HG02571 (cell line): ENCODE measurements at regions not wholly inside any gene's neighbourhood (a gene's known extent, or its start where the extent isn't known, plus 50 kb on each side); places are given as distances from the start of the nearest gene placed in this dataset.

Source experiments
- ATAC-seq: cut with Tn5 transposase; IDR thresholded peaks from one replicate; pipeline ENCODE4 v1.9.1; 2021; ENCODE audit warnings: mild to moderate bottlenecking, moderate library complexity; ENCODE audit not compliant: unreplicated experiment

- ATAC-seq, result no peak
These were observed 391.9 kb upstream of the NPVF start for GRCh38 chr7:25619963-25620799.

DNA sequence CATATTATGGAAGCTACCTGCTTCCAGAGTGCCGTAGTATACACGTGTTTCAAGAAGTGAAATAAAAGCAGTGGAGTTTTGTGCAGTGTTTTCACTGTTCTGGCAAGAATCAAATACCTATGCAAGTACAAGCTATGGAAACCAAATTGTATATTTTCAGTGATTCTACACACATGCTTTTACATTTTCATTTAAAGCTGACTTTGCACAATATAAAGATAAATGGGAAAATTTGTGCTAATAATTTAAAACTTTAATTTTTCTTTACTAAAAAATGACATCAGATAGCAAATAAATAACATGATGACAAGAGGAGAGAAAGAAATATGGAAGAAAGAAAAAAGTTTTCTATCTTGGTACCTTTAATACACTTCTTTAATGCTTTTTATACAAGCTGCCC lies 393.7 kb upstream of the NPVF start:
- no peak for ATAC-seq

- ATAC-seq, result no peak
These were observed 394.4 kb upstream of the NPVF start for GRCh38 chr7:25622695-25623094.

- ATAC-seq, result no peak
These were observed 395.8 kb upstream of the NPVF start for GRCh38 chr7:25624051-25624450.

- no peak for ATAC-seq
These were observed 396.5 kb upstream of the NPVF start for GRCh38 chr7:25624833-25625232.

DNA sequence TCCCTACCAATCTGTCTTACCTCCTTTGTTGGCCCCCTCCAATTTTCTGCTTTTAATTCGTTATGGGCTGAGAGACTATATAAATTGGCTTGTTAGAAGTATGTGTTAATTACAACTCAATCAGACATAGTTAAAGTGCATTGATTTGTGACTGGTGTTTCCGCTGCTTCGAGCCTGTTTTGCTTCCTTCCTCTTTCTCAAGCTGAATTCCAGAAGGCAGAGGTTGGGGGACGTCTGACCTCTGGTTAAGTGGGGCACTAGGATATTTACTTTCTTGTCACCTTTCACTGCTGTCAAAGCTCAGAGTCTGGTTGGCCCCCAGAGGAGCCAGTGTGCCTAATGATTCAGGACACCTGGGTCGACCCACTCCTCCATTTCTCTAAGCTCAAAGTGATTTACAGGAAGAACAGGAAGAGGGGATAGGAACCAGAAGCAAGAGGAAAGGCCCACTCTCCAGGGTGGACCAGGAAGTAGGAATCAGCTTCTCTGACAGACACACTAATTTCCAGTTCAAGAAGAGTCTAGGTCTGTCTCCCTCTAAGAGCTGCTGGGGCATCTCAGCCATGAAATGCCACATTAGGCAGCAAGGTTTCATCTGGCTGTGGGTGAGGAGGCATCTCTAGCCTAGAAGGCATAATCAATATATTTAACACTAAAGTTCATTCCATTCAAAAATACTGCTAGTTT lies 397.2 kb upstream of the NPVF start:
- no peak for ATAC-seq

GRCh38 chr7:25626451-25627131 lies 398.3 kb upstream of the NPVF start:
- no peak for ATAC-seq

- ATAC-seq, result no peak
These were observed 400.2 kb upstream of the NPVF start for GRCh38 chr7:25628446-25628845.

- ATAC-seq, result no peak
These were observed 404.3 kb upstream of the NPVF start for GRCh38 chr7:25632616-25633015.

GRCh38 chr7:25633426-25634036 lies 405.2 kb upstream of the NPVF start:
- ATAC-seq, result no peak

DNA sequence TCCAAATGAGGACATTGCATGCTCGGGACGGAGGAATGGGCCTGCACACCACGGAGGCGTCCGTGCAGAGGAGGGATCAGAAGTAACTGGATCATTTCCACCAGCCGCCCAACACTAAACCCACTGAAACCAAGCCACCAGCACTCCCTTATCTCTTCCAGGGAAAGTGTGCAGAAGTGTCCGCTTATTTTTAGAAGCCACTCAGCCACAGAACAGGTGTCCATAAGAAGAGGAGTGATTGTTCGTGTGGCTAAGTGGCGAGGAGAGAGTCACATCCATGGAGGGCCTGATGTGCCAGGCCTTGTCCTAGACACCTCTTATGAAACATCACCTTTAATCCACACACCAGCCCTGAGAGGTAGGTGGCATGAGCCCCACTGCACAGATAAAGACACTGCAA lies 407.9 kb upstream of the NPVF start:
- ATAC-seq, result no peak

DNA sequence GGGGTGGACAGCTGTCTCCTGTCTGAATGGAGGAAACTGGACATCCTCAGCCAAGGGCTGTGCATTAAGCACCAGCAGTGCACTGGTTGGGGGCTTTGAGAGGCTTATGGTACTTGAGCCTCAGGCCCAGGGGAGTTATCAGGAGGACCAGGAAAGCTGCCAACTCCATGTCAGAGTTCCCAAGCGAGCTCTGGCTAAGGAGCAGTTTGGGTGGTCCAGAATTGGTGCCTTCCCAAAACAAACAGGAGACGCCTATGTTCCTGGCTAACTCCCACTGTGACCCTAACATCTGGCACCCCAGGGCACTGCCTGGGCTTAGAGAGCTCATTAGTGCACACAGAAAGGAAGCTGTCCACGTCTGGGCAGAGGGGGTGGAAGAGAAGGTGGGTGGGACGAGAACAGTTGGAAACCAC lies 408.6 kb upstream of the NPVF start:
- no peak for ATAC-seq

DNA sequence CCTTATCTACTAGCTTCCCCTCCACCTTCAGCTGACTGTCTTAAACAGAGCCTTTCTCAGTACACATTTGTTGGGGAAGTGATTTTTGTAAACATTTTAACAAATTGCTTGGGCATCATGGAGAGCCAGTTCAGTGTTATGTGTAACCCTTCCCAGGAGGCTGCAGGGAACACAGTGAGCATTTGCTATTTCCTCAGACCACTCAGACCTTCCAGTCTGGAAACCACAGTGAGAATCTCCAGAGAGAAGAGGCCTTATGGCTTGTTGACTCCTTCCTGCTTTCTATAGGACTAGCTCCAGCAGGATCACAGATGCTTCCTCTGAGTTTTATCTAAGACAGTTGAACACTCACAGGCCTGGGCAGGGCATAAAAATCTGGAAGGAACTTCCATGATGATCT lies 409.8 kb upstream of the NPVF start:
- no peak for ATAC-seq

DNA sequence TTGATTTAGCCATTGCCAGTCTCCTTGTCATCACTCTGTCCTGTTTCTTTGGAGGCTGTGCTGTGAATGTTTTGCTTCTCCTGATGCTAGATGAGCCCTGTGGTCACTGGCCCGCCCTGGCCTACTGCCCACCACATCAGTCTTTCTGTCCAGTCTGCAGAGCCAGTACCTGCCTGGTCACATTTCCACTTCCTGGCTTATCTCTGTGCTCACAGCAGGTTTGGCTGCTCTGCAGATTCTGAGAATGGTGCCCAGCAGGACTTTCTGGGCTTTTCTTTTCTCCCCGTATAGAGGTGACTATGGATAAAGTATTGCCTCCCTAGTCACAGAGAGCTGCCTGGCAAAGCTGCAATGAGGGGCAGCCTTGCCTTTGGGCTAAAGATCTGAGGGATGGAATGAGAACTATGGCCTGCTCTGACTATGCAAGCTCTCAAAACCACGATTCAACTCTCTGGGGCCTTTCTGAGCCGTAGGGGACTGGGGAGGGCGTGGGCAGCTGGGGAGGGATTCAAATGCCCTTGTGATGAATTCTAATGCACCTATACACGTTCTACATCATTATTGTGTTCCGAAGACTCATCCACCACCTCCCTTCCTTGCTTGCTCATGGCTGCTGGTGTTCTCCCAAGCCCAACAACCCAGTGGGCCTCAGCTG lies 410.4 kb upstream of the NPVF start:
- no peak for ATAC-seq

- no peak for ATAC-seq
These were observed 414.6 kb upstream of the NPVF start for GRCh38 chr7:25642849-25643248.

GRCh38 chr7:25643286-25643685 lies 415.0 kb upstream of the NPVF start:
- ATAC-seq, result no peak

GRCh38 chr7:25643770-25644394 lies 415.6 kb upstream of the NPVF start:
- no peak for ATAC-seq

GRCh38 chr7:25646726-25647413 lies 418.6 kb upstream of the NPVF start:
- no peak for ATAC-seq

DNA sequence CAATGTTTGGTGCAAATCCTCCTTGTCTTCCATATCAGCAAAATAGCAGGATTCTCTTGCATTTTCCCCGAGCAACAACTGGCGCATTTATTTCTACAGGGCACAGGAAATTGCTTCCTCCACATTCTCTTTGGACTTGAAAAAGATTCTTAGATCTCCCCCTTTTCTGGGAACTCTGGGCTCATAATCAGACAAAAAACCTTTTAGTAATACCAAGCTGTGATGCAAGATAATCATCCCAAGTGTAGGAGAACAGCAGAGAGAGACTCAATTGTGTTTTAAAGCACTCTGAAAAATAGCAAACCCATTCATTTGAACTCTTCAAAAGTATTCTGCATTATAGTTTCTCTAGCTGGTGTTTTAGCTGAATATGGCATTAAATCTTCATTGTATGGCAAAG lies 419.6 kb upstream of the NPVF start:
- no peak for ATAC-seq

DNA sequence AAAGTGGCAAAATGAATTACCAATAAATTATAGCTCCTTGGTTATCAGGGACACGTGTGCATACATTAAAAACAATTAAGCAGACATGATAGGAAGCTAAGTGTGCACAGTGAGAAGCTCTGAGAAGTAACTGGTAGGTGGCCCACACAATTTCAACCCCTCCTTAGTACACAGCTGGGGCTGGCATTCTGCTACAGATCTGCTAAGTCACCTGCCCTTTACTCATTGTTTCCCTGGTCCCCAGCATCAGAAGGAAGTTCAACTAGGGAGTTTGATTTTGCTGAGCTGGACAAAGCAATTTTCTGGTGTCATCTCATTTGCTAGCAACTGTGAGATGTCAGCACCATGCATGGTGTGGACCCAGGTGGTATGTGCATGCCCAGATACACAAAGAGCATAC lies 424.1 kb upstream of the NPVF start:
- ATAC-seq, result no peak
